SH-SY5Y (cell line): ENCODE measurements at regions not wholly inside any gene's neighbourhood (a gene's known extent, or its start where the extent isn't known, plus 50 kb on each side); places are given as distances from the start of the nearest gene placed in this dataset.

Experiments used
- GATA2 ChIP-seq: IDR thresholded peaks from 2 replicates; pipeline ENCODE4 v1.6.1; 2011; ENCODE audit warnings: mild to moderate bottlenecking, low read depth, low read length
- GATA3 ChIP-seq: IDR thresholded peaks from 2 replicates; pipeline ENCODE4 v1.6.1; 2011; ENCODE audit warnings: low read depth, mild to moderate bottlenecking, low read length, moderate library complexity

- TF ChIP-seq GATA3 (no peak), GATA2 (no peak)
These were observed 896.3 kb downstream of the TSN start for GRCh38 chr2:122651780-122652179.
